SK-N-SH (cell line): ENCODE measurements at regions not wholly inside any gene's neighbourhood (a gene's known extent, or its start where the extent isn't known, plus 50 kb on each side); places are given as distances from the start of the nearest gene placed in this dataset.

Source experiments
- CTCF ChIA-PET: fragments of 300-600, 350-600 bp; formaldehyde crosslinking; extraction: SDS; loops from one replicate; lab custom pipeline; 2021; lab: Yijun Ruan, JAX
- POLR2A ChIA-PET: fragments of 350-600 bp; sonication (Branson Sonifier 250); formaldehyde crosslinking; extraction: SDS; loops from one replicate; lab custom pipeline; 2020; ENCODE audit warnings: antibody characterized with exemption, inconsistent platforms; lab: Yijun Ruan, JAX
- DNase-seq: peaks from one replicate; pipeline ENCODE4 v3.0.0; 2012
- H2AFZ ChIP-seq: fragments of 200-600 bp; sonication (generic); 2 replicates; pipeline ENCODE4 v1.8.1; 2016; ENCODE audit warnings: antibody characterized with exemption, mild to moderate bottlenecking, low read depth
- H3F3A ChIP-seq: fragments of 200-600 bp; sonication (generic); replicated peaks from 2 replicates; pipeline ENCODE3; 2016; ENCODE audit warnings: antibody characterized with exemption, mild to moderate bottlenecking; ENCODE audit not compliant: insufficient read depth
- H3K27ac ChIP-seq, 2 experiments: fragments of 200-500 bp in 1 of 2; fragments of 200-600 bp in 1 of 2; sonication (Bioruptor generic) in 1 of 2; sonication (generic), shearing (Covaris generic) in 1 of 2; 2 replicates each; pipeline versions ENCODE4 v1.5.1 to v1.6.1; 2014 to 2016; ENCODE audit warnings: low read depth in 2 of 2, inconsistent platforms in 1 of 2, low read length in 1 of 2, mild to moderate bottlenecking in 1 of 2, mixed read lengths in 1 of 2
- H3K27me3 ChIP-seq: fragments of 200-600 bp; sonication (generic), shearing (Covaris generic); 2 replicates; pipeline ENCODE4 v1.6.1; 2016; ENCODE audit warnings: mixed run types; ENCODE audit not compliant: insufficient read depth
- H3K36me3 ChIP-seq, 2 experiments: fragments of 200-500 bp in 1 of 2; fragments of 200-600 bp in 1 of 2; sonication (Bioruptor generic) in 1 of 2; sonication (generic) in 1 of 2; replicated peaks in 1 of 2; 2 replicates each; pipeline versions ENCODE3 to v1.5.1; 2014 to 2016; ENCODE audit warnings: low read length in 1 of 2, mild to moderate bottlenecking in 1 of 2; ENCODE audit not compliant: insufficient read depth in 2 of 2, control insufficient read depth in 1 of 2
- H3K4me1 ChIP-seq, 2 experiments: fragments of 200-500 bp in 1 of 2; fragments of 200-600 bp in 1 of 2; sonication (Bioruptor generic) in 1 of 2; sonication (generic), shearing (Covaris generic) in 1 of 2; 2 replicates each; pipeline versions ENCODE4 v1.5.1 to v1.6.1; 2014 to 2016; ENCODE audit warnings: low read depth in 1 of 2, low read length in 1 of 2, mixed run types in 1 of 2; ENCODE audit not compliant: insufficient read depth in 2 of 2, control insufficient read depth in 1 of 2
- H3K4me2 ChIP-seq: fragments of 200-600 bp; sonication (generic), shearing (Covaris generic); 2 replicates; pipeline ENCODE4 v1.6.1; 2017; ENCODE audit warnings: mixed run types
- H3K4me3 ChIP-seq, 2 experiments: fragments of 200-500 bp in 1 of 2; fragments of 200-600 bp in 1 of 2; sonication (Bioruptor generic) in 1 of 2; sonication (generic), shearing (Covaris generic) in 1 of 2; 2 replicates each; pipeline versions ENCODE4 v1.5.1 to v1.8.1; 2014 to 2016; ENCODE audit warnings: low read depth in 2 of 2, inconsistent platforms in 1 of 2, low read length in 1 of 2, mild to moderate bottlenecking in 1 of 2, mixed read lengths in 1 of 2, moderate library complexity in 1 of 2
- H3K79me2 ChIP-seq: fragments of 200-600 bp; sonication (generic); 2 replicates; pipeline ENCODE4 v1.8.1; 2017; ENCODE audit warnings: mild to moderate bottlenecking; ENCODE audit not compliant: insufficient read depth
- H3K9ac ChIP-seq: fragments of 200-600 bp; sonication (generic); 2 replicates; pipeline ENCODE4 v1.6.1; 2017; ENCODE audit warnings: mixed run types
- H3K9me2 ChIP-seq: fragments of 200-600 bp; sonication (generic); 2 replicates; pipeline ENCODE4 v1.6.1; 2017; ENCODE audit warnings: mixed run types
- H3K9me3 ChIP-seq: fragments of 200-600 bp; sonication (generic); 2 replicates; pipeline ENCODE4 v1.6.1; 2017; ENCODE audit warnings: mixed run types, mild to moderate bottlenecking, moderate library complexity
- H4K20me1 ChIP-seq: fragments of 200-600 bp; sonication (generic); 2 replicates; pipeline ENCODE4 v1.6.1; 2017; ENCODE audit warnings: mild to moderate bottlenecking, mixed run types; ENCODE audit not compliant: insufficient read depth
- CHD2 ChIP-seq: fragments of 150-350 bp; IDR thresholded peaks from 2 replicates; pipeline ENCODE4 v1.6.1; 2018; ENCODE audit warnings: low read length; ENCODE audit not compliant: partially characterized antibody
- ELF1 ChIP-seq: IDR thresholded peaks from 2 replicates; pipeline ENCODE4 v1.4.0; 2012
- EP300 ChIP-seq, 2 experiments: IDR thresholded peaks; 2 replicates each; pipeline versions ENCODE4 v1.4.0 to v1.6.1; 2012; ENCODE audit warnings: borderline replicate concordance in 1 of 2, low read depth in 1 of 2, low read length in 1 of 2
- FOXJ3 ChIP-seq: sonication (generic); formaldehyde crosslinking; IDR thresholded peaks from 2 replicates; pipeline ENCODE4 v1.5.1; 2020; ENCODE audit warnings: mild to moderate bottlenecking, missing genetic modification reagents
- GABPA ChIP-seq: IDR thresholded peaks from 2 replicates; pipeline ENCODE4 v1.4.0; 2012; ENCODE audit warnings: low read depth, mild to moderate bottlenecking
- IRF3 ChIP-seq: fragments of 150-350 bp; IDR thresholded peaks from 2 replicates; pipeline ENCODE4 v1.6.1; 2016; ENCODE audit warnings: mild to moderate bottlenecking, low read depth, low read length
- MXI1 ChIP-seq: IDR thresholded peaks from 2 replicates; pipeline ENCODE4 v1.6.1; 2012; ENCODE audit warnings: mild to moderate bottlenecking, low read depth, low read length, improper control_type of control experiment
- RCOR1 ChIP-seq: fragments of 150-350 bp; IDR thresholded peaks from 2 replicates; pipeline ENCODE4 v1.6.1; 2017; ENCODE audit warnings: antibody characterized with exemption, low read length
- SMC3 ChIP-seq: IDR thresholded peaks from 2 replicates; pipeline ENCODE4 v1.6.1; 2012; ENCODE audit warnings: low read depth, low read length, improper control_type of control experiment
- TEAD4 ChIP-seq: IDR thresholded peaks from 2 replicates; pipeline ENCODE4 v1.4.0; 2012; ENCODE audit warnings: mild to moderate bottlenecking, borderline replicate concordance; ENCODE audit not compliant: insufficient read depth
- USF1 ChIP-seq: IDR thresholded peaks from 2 replicates; pipeline ENCODE4 v1.4.0; 2012; ENCODE audit warnings: low read depth, borderline replicate concordance
- USF2 ChIP-seq: fragments of 150-350 bp; IDR thresholded peaks from 2 replicates; pipeline ENCODE4 v1.6.1; 2017; ENCODE audit warnings: antibody characterized with exemption, low read length, low read depth, borderline replicate concordance
- YY1 ChIP-seq: IDR thresholded peaks from 2 replicates; pipeline ENCODE4 v1.4.0; 2012; ENCODE audit warnings: low read depth, mild to moderate bottlenecking
- WGBS: methylation state at CpG from one replicate; pipeline ENCODE4 v1.1.6; 2017; ENCODE audit warnings: low lambda C conversion rate; 5-methylcytosine and 5-hydroxymethylcytosine counted together

GRCh38 chr4:145427221-145427620, 54.4 kb upstream of the SMAD1 start:
- Histone ChIP-seq H3K4me1 (no peaks in the 10 kb centered on the region; a peak in 1 of 4 replicates), H3K36me3 (no peaks in the 10 kb centered on the region), H4K20me1 (no peaks in the 10 kb centered on the region), H3K4me2 (no peak overlapping the region), H3K27me3 (no peaks in the 10 kb centered on the region), H3K9me2 (no peaks in the 10 kb centered on the region), H3F3A (no peaks in the 10 kb centered on the region), H3K79me2 (no peaks in the 10 kb centered on the region), H3K27ac (no peak overlapping the region), H3K9ac (no peak overlapping the region), H2AFZ (no peak overlapping the region), H3K4me3 (no peak overlapping the region), H3K9me3 (peaks cover 6% of the 10 kb centered on the region)
- ChIA-PET POLR2A (no interaction called here), CTCF (interaction anchor here (1.1 to 1.3 kb wide), 2 partner anchors 19 to 182 kb away, joined by 3 to 4 read pairs; no protein-coding TSS in a partner anchor)
- WGBS, result 17% methylated on average over 2 of the region's 2 CpGs
- TF ChIP-seq USF1, result no peak
- no peak for TF ChIP-seq YY1
- TF ChIP-seq ELF1, result no peak
- TF ChIP-seq GABPA, result no peak
- no peak for TF ChIP-seq SMC3
- no peak for TF ChIP-seq CHD2
- TF ChIP-seq USF2, result no peak
- no peak for TF ChIP-seq RCOR1
- no peak for TF ChIP-seq TEAD4
- no peak for TF ChIP-seq IRF3
- no peak for TF ChIP-seq MXI1
- no peak for DNase-seq

GRCh38 chr4:145423017-145423708, 58.5 kb upstream of the SMAD1 start:
- ChIA-PET POLR2A (no interaction called here), CTCF (no interaction called here)
- Histone ChIP-seq H3K27ac (no peak overlapping the region), H3K4me3 (no peak overlapping the region), H3K4me1 (no peaks in the 10 kb centered on the region; a peak in 1 of 4 replicates), H3K79me2 (no peaks in the 10 kb centered on the region), H3K9me3 (peaks cover 6% of the 10 kb centered on the region), H2AFZ (no peak overlapping the region), H4K20me1 (no peaks in the 10 kb centered on the region), H3K36me3 (no peaks in the 10 kb centered on the region), H3F3A (no peaks in the 10 kb centered on the region), H3K4me2 (no peak overlapping the region), H3K9ac (no peak overlapping the region), H3K27me3 (no peaks in the 10 kb centered on the region), H3K9me2 (no peaks in the 10 kb centered on the region)
- 40% methylated on average over 5 of the region's 5 CpGs for WGBS
- DNase-seq, result no peak
- no peak for TF ChIP-seq USF2
- TF ChIP-seq FOXJ3 (CRISPR knock-in tag), result no peak
- TF ChIP-seq EP300 (IDR thresholded peaks at IDR 0.05; ENCODE audit: borderline replicate concordance in 1 of 2, low read depth in 1 of 2, low read length in 1 of 2), result no peak
